ENCODE measurements at regions not wholly inside any gene's neighbourhood (a gene's known extent, or its start where the extent isn't known, plus 50 kb on each side); places are given as distances from the start of the nearest gene placed in this dataset.

DNA sequence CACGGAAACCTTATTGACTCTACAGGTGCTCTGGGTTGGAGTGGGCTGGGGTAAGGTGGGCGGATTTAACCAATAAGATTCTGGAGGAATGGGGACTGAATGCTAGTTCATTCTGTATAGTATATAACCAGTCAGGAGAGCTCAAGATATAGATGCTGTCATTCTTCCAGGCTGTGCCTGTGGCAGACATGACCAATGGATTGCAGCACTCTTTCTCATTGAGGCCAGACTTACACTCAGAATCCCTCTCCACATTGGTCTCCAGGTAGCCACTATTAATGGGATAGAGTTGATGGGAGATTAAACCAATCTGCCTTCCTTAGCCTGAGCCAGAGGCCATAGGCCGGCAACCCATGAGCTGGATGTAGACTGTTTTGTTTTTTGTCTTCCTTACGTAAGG lies 82.8 kb upstream of the MEF2A start:
- no peak for TF ChIP-seq POLR2AphosphoS5 (IDR thresholded peaks at IDR 0.05)
- TF ChIP-seq CTCF (IDR thresholded peaks at IDR 0.05), result no peak
- TF ChIP-seq EP300 (IDR thresholded peaks at IDR 0.05), result no peak
